Smooth muscle cell (in vitro differentiated cells): ENCODE measurements at regions not wholly inside any gene's neighbourhood (a gene's known extent, or its start where the extent isn't known, plus 50 kb on each side); places are given as distances from the start of the nearest gene placed in this dataset.
"Not testable (repeated sequence)": the region's sequence is repeated elsewhere in the genome, so short reads cannot be mapped to it uniquely, and the experiment has no call there.

Source experiments
- DNase-seq: peaks from one replicate; lab custom pipeline; 2025; ENCODE audit not compliant: unreplicated experiment; lab: John Stamatoyannopoulos, UW
- H2AFZ ChIP-seq: fragments of 200-600 bp; sonication (generic); 2 replicates; pipeline ENCODE4 v1.6.0; 2016; ENCODE audit warnings: antibody characterized with exemption, low read depth, mild to moderate bottlenecking
- H3F3A ChIP-seq: fragments of 200-600 bp; sonication (generic); 2 replicates; pipeline ENCODE4 v1.6.0; 2017; ENCODE audit warnings: antibody characterized with exemption, low read depth
- H3K27ac ChIP-seq: fragments of 200-600 bp; sonication (generic); 2 replicates; pipeline ENCODE4 v1.5.1; 2016; ENCODE audit warnings: low read depth, mild to moderate bottlenecking
- H3K27me3 ChIP-seq: fragments of 200-600 bp; sonication (generic); 2 replicates; pipeline ENCODE4 v1.6.1; 2016; ENCODE audit warnings: low read depth, mild to moderate bottlenecking
- H3K36me3 ChIP-seq: fragments of 200-600 bp; sonication (generic); 2 replicates; pipeline ENCODE4 v1.5.1; 2016; ENCODE audit warnings: low read depth
- H3K4me1 ChIP-seq: fragments of 200-600 bp; sonication (generic); 2 replicates; pipeline ENCODE4 v1.5.1; 2016; ENCODE audit warnings: low read depth
- H3K4me2 ChIP-seq: fragments of 200-600 bp; sonication (generic); 2 replicates; pipeline ENCODE4 v1.6.0; 2016; ENCODE audit warnings: mild to moderate bottlenecking
- H3K4me3 ChIP-seq: fragments of 200-600 bp; sonication (generic); 2 replicates; pipeline ENCODE4 v1.5.1; 2016; ENCODE audit warnings: mild to moderate bottlenecking
- H3K79me2 ChIP-seq: fragments of 200-600 bp; sonication (generic); 2 replicates; pipeline ENCODE4 v1.6.0; 2016; ENCODE audit warnings: low read depth, mild to moderate bottlenecking
- H3K9ac ChIP-seq: fragments of 200-600 bp; sonication (generic); 2 replicates; pipeline ENCODE4 v1.6.0; 2016; ENCODE audit warnings: low read depth
- H3K9me3 ChIP-seq: fragments of 200-600 bp; sonication (generic); replicated peaks from 2 replicates; pipeline ENCODE4 v1.5.1; 2016; ENCODE audit warnings: low read depth
- H4K20me1 ChIP-seq: fragments of 200-600 bp; sonication (generic); 2 replicates; pipeline ENCODE4 v1.6.0; 2016; ENCODE audit warnings: low read depth
- WGBS: methylation state at CpG from one replicate; pipeline ENCODE4 v1.1.7; 2016; ENCODE audit warnings: low lambda C conversion rate; 5-methylcytosine and 5-hydroxymethylcytosine counted together
- TF ChIP-seq, protein P1 (sequence below): fragments of 200-600 bp; sonication (generic); IDR thresholded peaks from 2 replicates; pipeline ENCODE4 v1.5.1; 2017; ENCODE audit warnings: borderline replicate concordance, mild to moderate bottlenecking, antibody characterized with exemption; ENCODE audit not compliant: insufficient read depth, poor library complexity, severe bottlenecking

DNA sequence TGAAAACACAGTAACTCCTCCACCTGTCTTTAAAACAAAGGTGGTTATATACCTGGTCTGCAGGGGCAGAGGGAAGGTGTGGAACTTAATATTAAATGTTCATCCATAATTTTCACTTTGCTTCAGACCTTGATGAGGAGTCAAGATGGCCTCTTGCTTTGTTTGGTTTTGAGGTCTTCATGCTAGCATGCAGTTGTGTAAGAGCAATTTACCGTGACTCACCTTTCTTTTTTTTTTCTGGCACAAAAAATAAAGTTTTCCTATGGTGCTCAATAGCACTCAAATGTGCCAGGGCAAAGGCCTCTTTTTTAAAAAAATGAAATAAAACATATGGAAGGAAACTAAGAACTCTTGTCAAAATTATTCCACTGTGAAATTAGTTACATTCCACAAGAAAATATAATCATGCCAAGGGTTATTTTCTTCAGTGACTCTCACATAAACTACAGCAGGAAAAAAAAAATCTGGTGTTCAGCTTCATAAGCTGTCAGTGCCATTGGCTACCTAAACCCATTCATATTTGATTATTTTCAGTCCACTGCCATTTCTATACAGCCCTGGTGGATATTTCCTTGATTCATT is 128.2 kb downstream of the SLC7A11 start:
- no peaks in the 10 kb centered on the region for H3K27me3 ChIP-seq
- H3K27ac ChIP-seq = peak overlapping the region; percentile 75
- no peaks in the 10 kb centered on the region for H3K9me3 ChIP-seq
- peak overlapping the region; percentile 73 for H2AFZ ChIP-seq
- H3K4me3 ChIP-seq = no peak overlapping the region
- 64% methylated on average over 1 of the region's 1 CpG for WGBS
- H3K9ac ChIP-seq = no peak overlapping the region
- TF ChIP-seq, protein P1, sequence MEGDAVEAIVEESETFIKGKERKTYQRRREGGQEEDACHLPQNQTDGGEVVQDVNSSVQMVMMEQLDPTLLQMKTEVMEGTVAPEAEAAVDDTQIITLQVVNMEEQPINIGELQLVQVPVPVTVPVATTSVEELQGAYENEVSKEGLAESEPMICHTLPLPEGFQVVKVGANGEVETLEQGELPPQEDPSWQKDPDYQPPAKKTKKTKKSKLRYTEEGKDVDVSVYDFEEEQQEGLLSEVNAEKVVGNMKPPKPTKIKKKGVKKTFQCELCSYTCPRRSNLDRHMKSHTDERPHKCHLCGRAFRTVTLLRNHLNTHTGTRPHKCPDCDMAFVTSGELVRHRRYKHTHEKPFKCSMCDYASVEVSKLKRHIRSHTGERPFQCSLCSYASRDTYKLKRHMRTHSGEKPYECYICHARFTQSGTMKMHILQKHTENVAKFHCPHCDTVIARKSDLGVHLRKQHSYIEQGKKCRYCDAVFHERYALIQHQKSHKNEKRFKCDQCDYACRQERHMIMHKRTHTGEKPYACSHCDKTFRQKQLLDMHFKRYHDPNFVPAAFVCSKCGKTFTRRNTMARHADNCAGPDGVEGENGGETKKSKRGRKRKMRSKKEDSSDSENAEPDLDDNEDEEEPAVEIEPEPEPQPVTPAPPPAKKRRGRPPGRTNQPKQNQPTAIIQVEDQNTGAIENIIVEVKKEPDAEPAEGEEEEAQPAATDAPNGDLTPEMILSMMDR = no peak
- no peak for DNase-seq
- H3F3A ChIP-seq = no peaks in the 10 kb centered on the region
- H3K4me1 ChIP-seq = peaks cover 18% of the 10 kb centered on the region
- H4K20me1 ChIP-seq = no peaks in the 10 kb centered on the region
- no peaks in the 10 kb centered on the region for H3K36me3 ChIP-seq
- no peaks in the 10 kb centered on the region for H3K79me2 ChIP-seq
- H3K4me2 ChIP-seq = peak overlapping the region; percentile 31

DNA sequence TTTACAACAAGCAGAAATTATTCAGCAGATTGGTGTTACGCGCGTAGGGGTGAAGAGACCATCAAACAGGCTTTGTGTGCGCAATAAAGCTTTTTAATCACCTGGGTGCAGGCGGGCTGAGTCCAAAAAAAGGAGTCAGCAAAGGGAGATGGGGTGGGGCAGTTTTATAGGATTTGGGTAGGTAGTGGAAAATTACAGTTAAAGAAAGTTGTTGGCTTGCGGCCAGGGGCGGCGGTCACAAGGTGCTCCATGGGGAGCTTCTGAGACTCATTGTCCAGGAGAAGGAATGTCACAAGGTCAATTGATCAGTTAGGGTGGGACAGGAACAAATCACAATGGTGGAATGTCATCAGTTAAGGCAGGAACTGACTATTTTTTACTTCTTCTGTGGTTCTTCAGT is 129.3 kb downstream of the SLC7A11 start:
- not testable (repeated sequence) for H4K20me1 ChIP-seq, H3K9me3 ChIP-seq, H3K27me3 ChIP-seq, H3K36me3 ChIP-seq, DNase-seq, H2AFZ ChIP-seq, H3K9ac ChIP-seq, H3F3A ChIP-seq, H3K4me2 ChIP-seq, H3K4me3 ChIP-seq, H3K79me2 ChIP-seq
- WGBS = 90% methylated on average over 8 of the region's 8 CpGs
- Histone ChIP-seq H3K4me1 (peaks cover 18% of the 10 kb centered on the region), H3K27ac (peak overlapping the region; percentile 75)

DNA sequence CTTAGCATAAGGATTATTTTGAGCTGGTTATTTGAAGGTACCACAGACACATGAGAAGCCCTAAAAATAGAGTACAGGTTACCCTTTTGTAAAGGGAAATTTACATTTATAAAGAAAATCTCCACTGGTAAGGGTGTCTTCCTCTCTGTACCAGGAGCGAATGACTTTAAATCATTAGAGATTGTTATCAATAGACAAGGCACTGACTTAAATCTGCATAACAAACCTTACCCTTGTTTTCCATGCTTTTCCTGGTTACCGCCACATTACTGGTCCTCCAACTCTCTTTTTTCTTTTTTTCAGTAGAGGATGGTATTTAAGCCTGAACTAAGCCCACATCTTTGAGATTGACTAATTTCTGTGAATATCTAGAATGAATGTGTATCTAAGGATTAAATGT is 129.8 kb downstream of the SLC7A11 start:
- TF ChIP-seq, protein P1 = no peak
- Histone ChIP-seq H3K27ac (peak overlapping the region; percentile 75), H3K9ac (no peak overlapping the region), H3K4me1 (peaks cover 18% of the 10 kb centered on the region), H3K9me3 (no peaks in the 10 kb centered on the region), H3K27me3 (no peaks in the 10 kb centered on the region), H3K79me2 (no peaks in the 10 kb centered on the region), H3K4me2 (peak overlapping the region; percentile 5), H3F3A (no peaks in the 10 kb centered on the region), H3K4me3 (no peak overlapping the region), H4K20me1 (no peaks in the 10 kb centered on the region), H3K36me3 (no peaks in the 10 kb centered on the region), H2AFZ (no peak overlapping the region)
- 72% methylated on average over 2 of the region's 2 CpGs for WGBS
- no peak for DNase-seq

DNA sequence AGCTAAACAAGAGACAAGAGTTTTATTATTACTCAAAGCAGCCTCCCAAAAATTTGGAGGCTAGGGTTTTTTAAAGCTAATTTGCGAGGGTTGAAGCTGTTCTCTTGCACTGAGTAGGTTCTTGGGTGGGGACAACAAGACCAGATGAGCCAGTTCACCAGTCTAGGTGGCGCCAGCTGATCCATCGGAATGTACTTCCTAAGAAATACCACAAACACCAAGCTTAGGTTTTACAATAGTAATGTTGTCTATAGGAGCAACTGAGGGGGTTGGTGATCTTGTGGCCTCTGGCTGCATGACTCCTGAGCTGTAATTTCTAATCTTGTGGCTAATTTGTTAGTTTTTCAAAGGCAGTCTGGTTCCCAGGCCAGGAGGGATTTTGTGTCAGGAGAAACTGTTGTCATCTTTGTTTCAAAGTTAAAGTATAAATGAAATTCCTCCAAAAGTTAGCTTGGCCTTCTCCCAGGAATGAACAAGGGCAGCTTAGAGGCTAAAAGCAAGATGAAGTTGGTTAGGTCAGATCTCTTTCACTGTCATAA is 130.6 kb downstream of the SLC7A11 start:
- peaks cover 18% of the 10 kb centered on the region for H3K4me1 ChIP-seq
- DNase-seq = no peak
- no peaks in the 10 kb centered on the region for H3K27me3 ChIP-seq
- H3K9ac ChIP-seq = no peak overlapping the region
- H3K79me2 ChIP-seq = no peaks in the 10 kb centered on the region
- no peaks in the 10 kb centered on the region for H3K9me3 ChIP-seq
- H4K20me1 ChIP-seq = no peaks in the 10 kb centered on the region
- TF ChIP-seq, protein P1 = no peak
- H3K4me2 ChIP-seq = peak overlapping the region; percentile 5
- peak overlapping the region; percentile 75 for H3K27ac ChIP-seq
- no peak overlapping the region for H3K4me3 ChIP-seq
- no peaks in the 10 kb centered on the region for H3K36me3 ChIP-seq
- WGBS = 38% methylated on average over 3 of the region's 3 CpGs
- H2AFZ ChIP-seq = no peak overlapping the region
- H3F3A ChIP-seq = no peaks in the 10 kb centered on the region
